ENCODE measurements at regions not wholly inside any gene's neighbourhood (a gene's known extent, or its start where the extent isn't known, plus 50 kb on each side); places are given as distances from the start of the nearest gene placed in this dataset.

GRCh38 chr13:91106565-91106964, 240.9 kb upstream of the MIR17HG start:
- DNase-seq, result no peak

- no peak for DNase-seq
Measured at GRCh38 chr13:91108315-91108714, 239.2 kb upstream of the MIR17HG start.

- no peak for DNase-seq
Measured at GRCh38 chr13:91111476-91112200, 235.8 kb upstream of the MIR17HG start.

GRCh38 chr13:91112201-91112923, 235.1 kb upstream of the MIR17HG start:
- no peak for DNase-seq

GRCh38 chr13:91112924-91113277, 234.6 kb upstream of the MIR17HG start:
- no peak for DNase-seq

GRCh38 chr13:91115776-91116175, 231.7 kb upstream of the MIR17HG start:
- DNase-seq, result no peak

GRCh38 chr13:91117351-91117750, 230.1 kb upstream of the MIR17HG start:
- no peak for DNase-seq

GRCh38 chr13:91119643-91120042, 227.8 kb upstream of the MIR17HG start:
- DNase-seq, result no peak

GRCh38 chr13:91122766-91123165, 224.7 kb upstream of the MIR17HG start:
- DNase-seq, result no peak

GRCh38 chr13:91123456-91124127, 223.9 kb upstream of the MIR17HG start:
- DNase-seq, result no peak

- DNase-seq, result no peak
Measured at GRCh38 chr13:91126806-91127205, 220.7 kb upstream of the MIR17HG start.

GRCh38 chr13:91127995-91128394, 219.5 kb upstream of the MIR17HG start:
- no peak for DNase-seq

GRCh38 chr13:91132381-91132780, 215.1 kb upstream of the MIR17HG start:
- DNase-seq, result no peak

- no peak for DNase-seq
Measured at GRCh38 chr13:91132786-91133185, 214.7 kb upstream of the MIR17HG start.

GRCh38 chr13:91133941-91134802, 213.3 kb upstream of the MIR17HG start:
- peak; percentile 36 for DNase-seq

GRCh38 chr13:91134803-91135184, 212.7 kb upstream of the MIR17HG start:
- DNase-seq, result no peak

- no peak for DNase-seq
Measured at GRCh38 chr13:91135376-91135775, 212.1 kb upstream of the MIR17HG start.

- no peak for DNase-seq
Measured at GRCh38 chr13:91135968-91136367, 211.5 kb upstream of the MIR17HG start.

- DNase-seq, result no peak
Measured at GRCh38 chr13:91136806-91137205, 210.7 kb upstream of the MIR17HG start.

- DNase-seq, result no peak
Measured at GRCh38 chr13:91139232-91139631, 208.3 kb upstream of the MIR17HG start.

GRCh38 chr13:91141543-91142061, 205.9 kb upstream of the MIR17HG start:
- DNase-seq, result no peak

GRCh38 chr13:91142572-91142971, 204.9 kb upstream of the MIR17HG start:
- DNase-seq, result peak; percentile 82

GRCh38 chr13:91144054-91144453, 203.4 kb upstream of the MIR17HG start:
- no peak for DNase-seq

Data from COR-L47 (cell line).